Left lung (tissue), 4 donors: ENCODE measurements at regions not wholly inside any gene's neighbourhood (a gene's known extent, or its start where the extent isn't known, plus 50 kb on each side); places are given as distances from the start of the nearest gene placed in this dataset.

Experiments used
- ATAC-seq: fragments of 200-7000 bp; cut with Tn5 transposase; one replicate; pipeline ENCODE4 v1.9.1; 2020; ENCODE audit warnings: moderate library complexity
- DNase-seq, 4 donors: peaks; one replicate each; pipeline ENCODE4 v3.0.0-alpha.2; 2013 to 2020
- H3K27ac ChIP-seq, 2 donors: fragments of 200-600 bp; sonication (generic) in 1 of 2; one replicate each; pipeline versions ENCODE4 v1.5.0 to v1.8.0; 2020 to 2021
- H3K27me3 ChIP-seq, 2 donors: fragments of 200-600 bp; sonication (generic) in 1 of 2; one replicate each; pipeline versions ENCODE4 v1.5.0 to v1.8.0; 2020 to 2021
- H3K36me3 ChIP-seq, 2 donors: fragments of 200-600 bp; sonication (generic) in 1 of 2; one replicate each; pipeline versions ENCODE4 v1.5.0 to v1.8.0; 2020 to 2021
- H3K4me1 ChIP-seq, 2 donors: fragments of 200-600 bp; one replicate each; pipeline ENCODE4 v1.8.0; 2021
- H3K4me3 ChIP-seq, 2 donors: fragments of 200-600 bp; sonication (generic) in 1 of 2; one replicate each; pipeline versions ENCODE4 v1.5.0 to v1.8.0; 2020 to 2021; ENCODE audit warnings: mild to moderate bottlenecking in 1 of 2
- H3K9me3 ChIP-seq, 2 donors: fragments of 200-600 bp; sonication (generic) in 1 of 2; one replicate each; pipeline versions ENCODE4 v1.5.0 to v1.8.0; 2020 to 2021
- CTCF ChIP-seq, 2 donors: fragments of 200-600 bp; sonication (generic) in 1 of 2; IDR thresholded peaks; one replicate each; pipeline versions ENCODE4 v1.5.0 to v1.8.0; 2021; ENCODE audit warnings: antibody characterized with exemption in 2 of 2
- intact Hi-C, 2 donors: fragments of 100-400 bp; cut with DNase I; formaldehyde crosslinking; loops; one replicate each; pipeline versions ENCODE4 v1.11.2 to v1.14.2; 2022
- donor health status: DM: no; HTN: yes; CAD: no.
- donor health status: DM: no; HTN: no; CAD: no.

GRCh38 chr10:33493497-33493896 is 159.0 kb upstream of the NRP1 start:
- Histone ChIP-seq H3K4me3 (no peak overlapping the region), H3K4me1 (no peaks in the 10 kb centered on the region), H3K27me3 (no peaks in the 10 kb centered on the region), H3K27ac (no peak overlapping the region), H3K36me3 (no peaks in the 10 kb centered on the region), H3K9me3 (no peaks in the 10 kb centered on the region)
- no peak for TF ChIP-seq CTCF (IDR thresholded peaks at IDR 0.05)
- DNase-seq (no peak), ATAC-seq (no peak)
- intact Hi-C loops: no loop called here

- Histone ChIP-seq H3K9me3 (no peaks in the 10 kb centered on the region), H3K27me3 (no peaks in the 10 kb centered on the region), H3K4me1 (no peaks in the 10 kb centered on the region), H3K4me3 (no peak overlapping the region), H3K27ac (no peak overlapping the region), H3K36me3 (no peaks in the 10 kb centered on the region)
- ATAC-seq: no peak
- no peak for TF ChIP-seq CTCF (IDR thresholded peaks at IDR 0.05)
- no peak for DNase-seq
- intact Hi-C loops: no loop called here
Measured at GRCh38 chr10:33492701-33493345, 158.4 kb upstream of the NRP1 start.

- no peaks in the 10 kb centered on the region for H3K4me1 ChIP-seq
- H3K9me3 ChIP-seq: no peaks in the 10 kb centered on the region
- no peak overlapping the region for H3K4me3 ChIP-seq
- H3K27ac ChIP-seq: no peak overlapping the region
- H3K36me3 ChIP-seq: no peaks in the 10 kb centered on the region
- H3K27me3 ChIP-seq: no peaks in the 10 kb centered on the region
- ATAC-seq: peak; percentile 50
- peak in 1 of 4 donors; percentile 44 for DNase-seq
- TF ChIP-seq CTCF (IDR thresholded peaks at IDR 0.05): no peak
- intact Hi-C loops: no loop called here
Measured at GRCh38 chr10:33489501-33490176, 155.2 kb upstream of the NRP1 start.

GRCh38 chr10:33487014-33487776 is 152.7 kb upstream of the NRP1 start:
- ATAC-seq (no peak), DNase-seq (no peak)
- Histone ChIP-seq H3K27ac (no peak overlapping the region), H3K9me3 (no peaks in the 10 kb centered on the region), H3K4me1 (no peaks in the 10 kb centered on the region), H3K27me3 (no peaks in the 10 kb centered on the region), H3K4me3 (no peak overlapping the region), H3K36me3 (no peaks in the 10 kb centered on the region)
- intact Hi-C loops: no loop called here
- TF ChIP-seq CTCF (IDR thresholded peaks at IDR 0.05): no peak

- DNase-seq: no peak
- Histone ChIP-seq H3K27me3 (no peaks in the 10 kb centered on the region), H3K36me3 (no peaks in the 10 kb centered on the region), H3K9me3 (no peaks in the 10 kb centered on the region), H3K4me1 (no peaks in the 10 kb centered on the region), H3K27ac (no peak overlapping the region), H3K4me3 (no peak overlapping the region)
- intact Hi-C loops: no loop called here
- ATAC-seq: no peak
- TF ChIP-seq CTCF (IDR thresholded peaks at IDR 0.05): no peak
Measured at GRCh38 chr10:33485276-33485675, 150.8 kb upstream of the NRP1 start.
